Caki2 (cell line): ENCODE measurements at regions not wholly inside any gene's neighbourhood (a gene's known extent, or its start where the extent isn't known, plus 50 kb on each side); places are given as distances from the start of the nearest gene placed in this dataset.
"Not testable (repeated sequence)": the region's sequence is repeated elsewhere in the genome, so short reads cannot be mapped to it uniquely, and the experiment has no call there.

Experiments used
- DNase-seq: peaks from one replicate; pipeline ENCODE4 v3.0.0-alpha.2; 2015; ENCODE audit warnings: low read depth
- in situ Hi-C: cut with HindIII; loops from 2 replicates; pipeline ENCODE4 v1.10.0; 2016; ENCODE audit warnings: low sequenced_read_pairs, low pct_unique_long_range_greater_than_20kb, mixed read lengths

GRCh38 chr22:22752556-22753477 lies 108.4 kb downstream of the GGTLC2 start:
- in situ Hi-C loops: no loop called here
- DNase-seq: no peak

GRCh38 chr22:22753526-22754267 lies 109.3 kb downstream of the GGTLC2 start:
- in situ Hi-C loops: no loop called here
- DNase-seq: peak; percentile 40

DNA sequence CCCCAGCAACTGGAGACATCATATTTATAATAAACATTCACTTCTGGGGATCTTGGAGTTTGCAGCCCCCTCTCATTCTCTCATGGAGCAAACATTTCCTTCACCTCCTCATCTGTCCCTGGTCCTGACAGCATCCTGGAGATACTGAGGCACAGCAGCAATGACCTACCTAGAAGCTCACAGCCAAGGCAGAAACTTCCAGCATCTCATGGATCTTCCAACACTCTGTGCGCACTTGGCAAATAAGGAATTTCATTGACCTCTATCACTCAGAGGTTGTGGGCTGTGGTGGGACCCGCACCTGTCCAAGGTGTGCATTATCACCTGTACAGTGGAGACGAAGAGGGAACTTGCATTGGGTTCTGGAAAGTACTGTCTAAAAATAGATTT lies 109.8 kb downstream of the GGTLC2 start:
- no peak for DNase-seq
- in situ Hi-C loops: no loop called here

DNA sequence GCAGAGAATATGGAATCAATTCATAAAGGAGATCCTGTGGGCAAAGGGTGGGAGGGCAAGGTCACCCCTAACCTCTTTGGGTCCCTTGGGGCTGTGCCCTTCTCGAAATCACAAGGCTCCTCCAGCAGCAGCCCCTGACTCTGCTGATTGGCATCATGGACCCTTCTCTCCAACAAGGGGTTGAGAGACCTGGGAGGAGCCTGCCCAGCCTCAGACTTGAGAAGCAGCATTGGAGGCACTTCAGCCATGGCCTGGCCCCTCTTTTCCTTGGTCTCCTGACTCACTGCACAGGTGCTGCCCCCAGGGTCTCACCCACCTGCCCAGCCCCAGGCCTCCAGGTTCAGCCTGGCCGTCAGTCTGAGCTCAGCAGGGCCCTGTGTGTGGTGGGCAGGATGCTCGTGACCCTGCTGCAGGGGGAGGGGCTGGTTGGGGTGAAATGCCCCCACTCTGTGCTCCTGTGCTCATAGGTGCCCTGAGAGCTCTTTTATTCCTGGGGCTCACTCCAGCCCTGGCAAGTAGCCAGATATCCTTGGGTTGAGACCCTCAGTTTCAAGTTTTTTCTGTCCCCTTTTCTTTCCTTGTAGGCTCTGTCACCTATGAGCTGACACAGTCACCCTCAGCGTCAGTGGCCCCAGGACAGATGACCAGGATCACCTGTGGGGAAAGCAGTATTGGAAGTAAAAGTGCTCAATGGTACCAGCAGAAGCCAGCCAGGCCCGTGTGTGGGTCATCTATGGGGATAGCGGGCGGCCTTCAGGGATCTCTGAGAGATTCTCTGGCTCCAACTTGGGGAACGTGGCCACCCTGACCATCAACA lies 110.8 kb downstream of the GGTLC2 start:
- in situ Hi-C loops: no loop called here
- no peak for DNase-seq

GRCh38 chr22:22755778-22756100 lies 111.3 kb downstream of the GGTLC2 start:
- in situ Hi-C loops: no loop called here

DNA sequence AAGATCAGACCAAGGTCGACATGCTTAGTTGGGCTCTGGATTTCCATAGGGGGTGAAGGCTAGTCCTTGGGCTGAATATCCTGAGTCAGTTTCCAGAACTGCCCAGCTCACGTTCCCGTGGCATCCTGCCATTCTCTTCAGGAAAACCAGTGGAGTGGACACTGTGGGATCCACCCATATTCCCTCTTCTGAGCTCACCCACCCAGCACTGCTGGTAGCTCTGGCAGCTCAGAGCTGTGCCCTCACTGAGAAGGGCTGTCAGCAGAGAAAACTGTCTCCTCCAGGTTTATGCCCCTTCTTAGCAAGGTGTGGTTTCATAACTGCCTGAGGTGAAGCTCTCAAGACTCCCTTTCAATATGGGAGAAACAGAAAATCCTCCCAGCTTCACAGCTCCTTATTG lies 111.7 kb downstream of the GGTLC2 start:
- DNase-seq: no peak
- in situ Hi-C loops: no loop called here

More at GRCh38 chr22:22755778-22756100, 111.3 kb downstream of the GGTLC2 start:
- DNase-seq: no peak

- DNase-seq, in situ Hi-C loops: not testable (repeated sequence)
Measured at GRCh38 chr22:22756551-22757201, 112.3 kb downstream of the GGTLC2 start.

- in situ Hi-C loops, DNase-seq: not testable (repeated sequence)
Measured at GRCh38 chr22:22758101-22758807, 113.8 kb downstream of the GGTLC2 start.

DNA sequence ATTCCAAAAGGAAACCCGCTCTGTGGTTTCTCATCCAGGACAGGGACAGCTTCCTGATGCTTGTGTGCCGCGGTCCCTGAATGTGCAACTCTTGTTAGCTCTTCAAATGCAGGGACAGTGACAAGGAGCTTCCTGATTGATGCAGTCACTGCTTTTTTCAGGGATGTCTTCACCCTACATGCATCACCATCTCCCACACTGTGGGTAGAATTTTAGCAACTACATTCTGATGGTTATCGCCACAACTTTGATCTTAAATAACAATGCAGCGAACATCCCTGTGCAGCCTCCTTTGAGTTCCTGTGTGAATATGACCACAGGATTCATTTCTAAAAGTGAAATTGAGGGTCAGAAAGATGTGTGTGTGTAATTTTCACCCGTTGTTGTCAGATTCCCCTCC lies 115.0 kb downstream of the GGTLC2 start:
- no peak for DNase-seq
- in situ Hi-C loops: no loop called here

GRCh38 chr22:22759889-22760546 lies 115.6 kb downstream of the GGTLC2 start:
- DNase-seq: no peak
- in situ Hi-C loops: no loop called here

GRCh38 chr22:22761606-22761962 lies 117.2 kb downstream of the GGTLC2 start:
- DNase-seq: no peak
- in situ Hi-C loops: no loop called here

- no peak for DNase-seq
- in situ Hi-C loops: no loop called here
Measured at GRCh38 chr22:22761963-22762772, 117.8 kb downstream of the GGTLC2 start.

DNA sequence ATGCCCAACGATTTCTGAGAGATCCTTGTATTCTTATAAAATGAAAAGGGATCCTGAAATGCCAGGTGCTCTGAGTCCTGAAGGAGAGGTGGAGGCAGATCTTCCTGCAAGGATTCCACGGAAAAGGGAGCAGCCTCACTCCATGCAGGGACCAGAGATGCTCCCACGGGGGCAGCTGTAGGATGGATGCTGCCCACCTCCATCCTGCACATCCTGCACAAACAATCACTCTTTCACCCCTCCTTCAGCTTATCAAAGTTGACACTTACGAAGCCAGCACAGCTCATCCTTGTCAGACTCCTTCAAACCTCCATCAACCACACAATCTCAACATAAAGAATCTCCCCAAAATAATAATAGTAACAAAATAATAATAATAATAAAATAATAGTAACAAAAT lies 119.1 kb downstream of the GGTLC2 start:
- no peak for DNase-seq
- in situ Hi-C loops: no loop called here

- no peak for DNase-seq
- in situ Hi-C loops: no loop called here
Measured at GRCh38 chr22:22764085-22764484, 119.7 kb downstream of the GGTLC2 start.

- no peak for DNase-seq
- in situ Hi-C loops: no loop called here
Measured at GRCh38 chr22:22767876-22768602, 119.6 kb upstream of the IGLL5 start.

DNA sequence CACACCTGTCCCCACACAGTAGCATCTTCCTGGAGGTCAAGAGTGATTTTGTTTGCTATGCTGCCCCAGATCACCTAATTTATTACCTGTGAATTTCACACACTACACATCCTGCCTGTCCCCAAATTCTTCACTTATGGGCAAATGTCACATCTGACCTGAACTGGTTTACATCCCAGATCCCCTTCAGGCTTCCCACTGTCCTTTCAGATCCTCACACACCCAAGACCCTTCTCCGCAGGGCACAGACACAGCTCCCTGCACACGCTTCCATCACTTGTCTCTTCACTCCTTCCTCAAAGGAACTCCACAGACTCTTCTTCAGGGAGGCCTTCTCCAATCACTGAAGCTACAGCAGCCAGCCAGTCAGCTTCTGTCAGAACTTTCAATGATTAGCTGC lies 118.7 kb upstream of the IGLL5 start:
- DNase-seq: no peak
- in situ Hi-C loops: no loop called here
